BJ (cell line): ENCODE measurements at regions not wholly inside any gene's neighbourhood (a gene's known extent, or its start where the extent isn't known, plus 50 kb on each side); places are given as distances from the start of the nearest gene placed in this dataset.

Source experiments
- CTCF ChIA-PET: fragments of 350-600 bp; formaldehyde crosslinking; extraction: SDS; loops from one replicate; lab custom pipeline; 2021; ENCODE audit warnings: antibody characterized with exemption, inconsistent platforms; lab: Yijun Ruan, JAX
- POLR2A ChIA-PET: fragments of 300-600 bp; sonication (Branson Sonifier 250); formaldehyde crosslinking; extraction: SDS; loops from one replicate; lab custom pipeline; 2021; ENCODE audit warnings: antibody characterized with exemption; lab: Charles Lee
- DNase-seq: peaks from one replicate; pipeline ENCODE4 v3.0.0-alpha.2; 2011; ENCODE audit warnings: low read depth
- H3K27me3 ChIP-seq: 2 replicates; pipeline ENCODE4 v1.6.0; 2011; ENCODE audit warnings: low read length; ENCODE audit not compliant: control insufficient read depth, insufficient read depth
- H3K36me3 ChIP-seq: 2 replicates; pipeline ENCODE4 v1.5.1; 2011; ENCODE audit warnings: low read length; ENCODE audit not compliant: control insufficient read depth, insufficient read depth
- H3K4me3 ChIP-seq: 2 replicates; pipeline ENCODE4 v1.5.1; 2011; ENCODE audit warnings: low read depth, mild to moderate bottlenecking, control low read depth, low read length
- TF ChIP-seq, protein P1 (sequence below): IDR thresholded peaks from 2 replicates; pipeline ENCODE4 v1.5.1; 2011; ENCODE audit warnings: low read depth, mild to moderate bottlenecking, control low read depth, inconsistent platforms, low read length, moderate library complexity; ENCODE audit not compliant: insufficient read depth

GRCh38 chr2:101577173-101577572 lies 102.3 kb upstream of the RFX8 start:
- ChIA-PET POLR2A (no interaction called here), CTCF (no interaction called here)
- TF ChIP-seq, protein P1, sequence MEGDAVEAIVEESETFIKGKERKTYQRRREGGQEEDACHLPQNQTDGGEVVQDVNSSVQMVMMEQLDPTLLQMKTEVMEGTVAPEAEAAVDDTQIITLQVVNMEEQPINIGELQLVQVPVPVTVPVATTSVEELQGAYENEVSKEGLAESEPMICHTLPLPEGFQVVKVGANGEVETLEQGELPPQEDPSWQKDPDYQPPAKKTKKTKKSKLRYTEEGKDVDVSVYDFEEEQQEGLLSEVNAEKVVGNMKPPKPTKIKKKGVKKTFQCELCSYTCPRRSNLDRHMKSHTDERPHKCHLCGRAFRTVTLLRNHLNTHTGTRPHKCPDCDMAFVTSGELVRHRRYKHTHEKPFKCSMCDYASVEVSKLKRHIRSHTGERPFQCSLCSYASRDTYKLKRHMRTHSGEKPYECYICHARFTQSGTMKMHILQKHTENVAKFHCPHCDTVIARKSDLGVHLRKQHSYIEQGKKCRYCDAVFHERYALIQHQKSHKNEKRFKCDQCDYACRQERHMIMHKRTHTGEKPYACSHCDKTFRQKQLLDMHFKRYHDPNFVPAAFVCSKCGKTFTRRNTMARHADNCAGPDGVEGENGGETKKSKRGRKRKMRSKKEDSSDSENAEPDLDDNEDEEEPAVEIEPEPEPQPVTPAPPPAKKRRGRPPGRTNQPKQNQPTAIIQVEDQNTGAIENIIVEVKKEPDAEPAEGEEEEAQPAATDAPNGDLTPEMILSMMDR = no peak
- Histone ChIP-seq H3K36me3 (no peaks in the 10 kb centered on the region), H3K27me3 (peaks cover 6% of the 10 kb centered on the region), H3K4me3 (no peak overlapping the region)
- DNase-seq = no peak

DNA sequence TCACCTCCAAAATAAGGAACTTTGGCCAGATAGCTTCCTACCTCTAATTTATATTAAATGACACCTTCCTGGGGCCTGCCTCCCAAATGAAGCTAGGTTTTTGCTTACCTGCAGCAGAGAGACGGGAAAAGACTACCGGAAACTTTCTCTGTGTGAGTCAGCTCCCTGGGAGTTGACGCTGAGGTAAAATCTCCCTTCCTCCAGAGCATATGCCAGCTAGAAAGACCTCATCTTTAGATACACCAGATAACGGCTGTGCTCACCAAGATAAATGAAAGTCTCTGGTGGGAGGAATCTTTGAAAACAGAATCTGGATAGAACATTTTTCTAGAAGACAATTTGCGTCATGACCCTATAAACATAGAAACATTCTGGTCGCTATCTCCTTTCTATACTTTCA lies 99.7 kb upstream of the RFX8 start:
- TF ChIP-seq, protein P1 = no peak
- DNase-seq = no peak
- ChIA-PET CTCF (no interaction called here), POLR2A (no interaction called here)
- Histone ChIP-seq H3K4me3 (no peak overlapping the region), H3K36me3 (no peaks in the 10 kb centered on the region), H3K27me3 (peaks cover 2% of the 10 kb centered on the region)

DNA sequence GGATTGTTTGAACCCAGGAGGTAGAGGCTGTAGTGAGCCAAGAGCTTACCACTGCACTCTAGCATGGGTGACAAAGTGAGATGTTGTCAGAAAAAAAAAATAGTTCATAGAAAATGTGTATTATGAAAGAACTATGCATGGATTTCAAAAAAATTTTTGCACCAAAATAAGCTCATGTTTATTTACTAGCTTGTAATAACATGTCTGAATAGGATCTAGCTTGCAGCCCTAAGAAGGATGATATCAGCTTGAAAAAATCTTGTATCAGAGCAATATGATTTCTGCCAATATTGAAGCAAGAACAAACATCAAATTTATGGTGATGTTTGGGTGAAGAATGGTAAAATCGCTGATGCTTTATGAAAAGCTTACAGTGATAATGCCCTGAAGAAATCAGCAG lies 97.0 kb upstream of the RFX8 start:
- TF ChIP-seq, protein P1 = no peak
- no peak for DNase-seq
- POLR2A ChIA-PET = interaction anchor here (0.6 kb wide), 1 partner anchor 12 kb away, joined by 4 read pairs; no protein-coding TSS in a partner anchor
- H3K36me3 ChIP-seq = no peaks in the 10 kb centered on the region
- CTCF ChIA-PET = interaction anchor here (0.6 kb wide), 2 partner anchors 65 to 870 kb away, joined by 3 read pairs; no protein-coding TSS in a partner anchor
- H3K4me3 ChIP-seq = no peak overlapping the region
- H3K27me3 ChIP-seq = peaks cover 2% of the 10 kb centered on the region; the same call in 1 of the 2 replicates

- Histone ChIP-seq H3K4me3 (no peak overlapping the region), H3K27me3 (peaks cover 2% of the 10 kb centered on the region; the same call in 1 of the 2 replicates), H3K36me3 (no peaks in the 10 kb centered on the region)
- TF ChIP-seq, protein P1 = no peak
- POLR2A ChIA-PET = no interaction called here
- DNase-seq = no peak
- CTCF ChIA-PET = no interaction called here
Measured at GRCh38 chr2:101569886-101570520, 95.1 kb upstream of the RFX8 start.

GRCh38 chr2:101568969-101569368 lies 94.1 kb upstream of the RFX8 start:
- CTCF ChIA-PET = no interaction called here
- no peaks in the 10 kb centered on the region for H3K36me3 ChIP-seq
- H3K4me3 ChIP-seq = no peak overlapping the region
- peaks cover 2% of the 10 kb centered on the region; the same call in 1 of the 2 replicates for H3K27me3 ChIP-seq
- TF ChIP-seq, protein P1 = no peak
- DNase-seq = no peak
- POLR2A ChIA-PET = no interaction called here
